H1 (cell line): ENCODE measurements at regions not wholly inside any gene's neighbourhood (a gene's known extent, or its start where the extent isn't known, plus 50 kb on each side); places are given as distances from the start of the nearest gene placed in this dataset.

Experiments used
- EZH2 ChIP-seq: fragments of 200-600 bp; sonication (generic); IDR thresholded peaks from 2 replicates; pipeline ENCODE4 v1.7.1; 2012; ENCODE audit warnings: low read depth, mild to moderate bottlenecking, moderate library complexity, low read length, inconsistent platforms; ENCODE audit not compliant: severe bottlenecking
- GABPA ChIP-seq: IDR thresholded peaks from 2 replicates; pipeline ENCODE4 v1.6.1; 2011; ENCODE audit warnings: mild to moderate bottlenecking, low read length, moderate library complexity, borderline replicate concordance; ENCODE audit not compliant: insufficient read depth
- POLR2A ChIP-seq, 2 experiments: IDR thresholded peaks; 1 replicate in 1 of 2; 2 replicates in 1 of 2; pipeline ENCODE4 v1.6.1; 2011; ENCODE audit warnings: low read depth in 2 of 2, low read length in 2 of 2, mild to moderate bottlenecking in 2 of 2; ENCODE audit errors: control extremely low read depth in 1 of 2
- POLR2AphosphoS5 ChIP-seq: IDR thresholded peaks from 2 replicates; pipeline ENCODE4 v1.6.1; 2011; ENCODE audit warnings: low read depth, low read length
- TF ChIP-seq, protein P1 (sequence below), 3 experiments: IDR thresholded peaks; 1 replicate in 2 of 3; 2 replicates in 1 of 3; pipeline versions ENCODE4 v1.5.1 to v1.6.1; 2011; ENCODE audit warnings: low read length in 3 of 3, mild to moderate bottlenecking in 3 of 3, inconsistent platforms in 2 of 3, low read depth in 1 of 3, moderate library complexity in 1 of 3; ENCODE audit not compliant: insufficient read depth in 1 of 3; ENCODE audit errors: control extremely low read depth in 1 of 3

DNA sequence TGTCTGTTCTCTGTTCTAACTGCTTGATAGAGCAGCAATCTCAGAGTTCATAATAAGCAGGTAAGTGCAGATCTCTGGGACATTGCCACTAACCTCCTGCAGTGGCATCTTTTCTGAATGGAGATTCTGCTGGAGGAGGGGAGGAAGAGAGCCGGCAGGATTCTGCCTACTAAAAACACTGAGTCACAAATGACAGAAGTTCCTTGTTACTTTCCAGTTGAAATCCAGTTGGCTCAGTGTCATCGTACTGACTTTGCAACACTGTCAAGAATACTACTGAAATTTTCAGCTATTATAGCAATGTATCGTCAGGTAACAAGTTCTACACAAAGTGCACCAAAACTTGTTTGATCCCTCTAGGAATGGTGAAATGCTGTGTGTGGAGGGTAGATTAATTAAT is 79.6 kb upstream of the ST6GAL2 start:
- TF ChIP-seq, protein P1, sequence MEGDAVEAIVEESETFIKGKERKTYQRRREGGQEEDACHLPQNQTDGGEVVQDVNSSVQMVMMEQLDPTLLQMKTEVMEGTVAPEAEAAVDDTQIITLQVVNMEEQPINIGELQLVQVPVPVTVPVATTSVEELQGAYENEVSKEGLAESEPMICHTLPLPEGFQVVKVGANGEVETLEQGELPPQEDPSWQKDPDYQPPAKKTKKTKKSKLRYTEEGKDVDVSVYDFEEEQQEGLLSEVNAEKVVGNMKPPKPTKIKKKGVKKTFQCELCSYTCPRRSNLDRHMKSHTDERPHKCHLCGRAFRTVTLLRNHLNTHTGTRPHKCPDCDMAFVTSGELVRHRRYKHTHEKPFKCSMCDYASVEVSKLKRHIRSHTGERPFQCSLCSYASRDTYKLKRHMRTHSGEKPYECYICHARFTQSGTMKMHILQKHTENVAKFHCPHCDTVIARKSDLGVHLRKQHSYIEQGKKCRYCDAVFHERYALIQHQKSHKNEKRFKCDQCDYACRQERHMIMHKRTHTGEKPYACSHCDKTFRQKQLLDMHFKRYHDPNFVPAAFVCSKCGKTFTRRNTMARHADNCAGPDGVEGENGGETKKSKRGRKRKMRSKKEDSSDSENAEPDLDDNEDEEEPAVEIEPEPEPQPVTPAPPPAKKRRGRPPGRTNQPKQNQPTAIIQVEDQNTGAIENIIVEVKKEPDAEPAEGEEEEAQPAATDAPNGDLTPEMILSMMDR (IDR thresholded peaks at IDR 0.05; ENCODE audit: control extremely low read depth in 1 of 3, insufficient read depth in 1 of 3, low read depth in 1 of 3, low read length in 3 of 3) = no peak
- TF ChIP-seq GABPA = no peak
- TF ChIP-seq EZH2 = no peak
- TF ChIP-seq POLR2AphosphoS5 = no peak
- TF ChIP-seq POLR2A (IDR thresholded peaks at IDR 0.05; ENCODE audit: control extremely low read depth in 1 of 2, low read depth in 2 of 2, low read length in 2 of 2) = no peak
